SK-N-SH (cell line): ENCODE measurements at regions not wholly inside any gene's neighbourhood (a gene's known extent, or its start where the extent isn't known, plus 50 kb on each side); places are given as distances from the start of the nearest gene placed in this dataset.

ENCODE experiments used
- CTCF ChIA-PET: fragments of 300-600, 350-600 bp; formaldehyde crosslinking; extraction: SDS; loops from one replicate; lab custom pipeline; 2021; lab: Yijun Ruan, JAX
- POLR2A ChIA-PET: fragments of 350-600 bp; sonication (Branson Sonifier 250); formaldehyde crosslinking; extraction: SDS; loops from one replicate; lab custom pipeline; 2020; ENCODE audit warnings: antibody characterized with exemption, inconsistent platforms; lab: Yijun Ruan, JAX
- DNase-seq: peaks from one replicate; pipeline ENCODE4 v3.0.0; 2012
- H2AFZ ChIP-seq: fragments of 200-600 bp; sonication (generic); 2 replicates; pipeline ENCODE4 v1.8.1; 2016; ENCODE audit warnings: antibody characterized with exemption, mild to moderate bottlenecking, low read depth
- H3F3A ChIP-seq: fragments of 200-600 bp; sonication (generic); replicated peaks from 2 replicates; pipeline ENCODE3; 2016; ENCODE audit warnings: antibody characterized with exemption, mild to moderate bottlenecking; ENCODE audit not compliant: insufficient read depth
- H3K27ac ChIP-seq, 2 experiments: fragments of 200-500 bp in 1 of 2; fragments of 200-600 bp in 1 of 2; sonication (Bioruptor generic) in 1 of 2; sonication (generic), shearing (Covaris generic) in 1 of 2; 2 replicates each; pipeline versions ENCODE4 v1.5.1 to v1.6.1; 2014 to 2016; ENCODE audit warnings: low read depth in 2 of 2, inconsistent platforms in 1 of 2, low read length in 1 of 2, mild to moderate bottlenecking in 1 of 2, mixed read lengths in 1 of 2
- H3K27me3 ChIP-seq: fragments of 200-600 bp; sonication (generic), shearing (Covaris generic); 2 replicates; pipeline ENCODE4 v1.6.1; 2016; ENCODE audit warnings: mixed run types; ENCODE audit not compliant: insufficient read depth
- H3K36me3 ChIP-seq, 2 experiments: fragments of 200-500 bp in 1 of 2; fragments of 200-600 bp in 1 of 2; sonication (Bioruptor generic) in 1 of 2; sonication (generic) in 1 of 2; replicated peaks in 1 of 2; 2 replicates each; pipeline versions ENCODE3 to v1.5.1; 2014 to 2016; ENCODE audit warnings: low read length in 1 of 2, mild to moderate bottlenecking in 1 of 2; ENCODE audit not compliant: insufficient read depth in 2 of 2, control insufficient read depth in 1 of 2
- H3K4me1 ChIP-seq, 2 experiments: fragments of 200-500 bp in 1 of 2; fragments of 200-600 bp in 1 of 2; sonication (Bioruptor generic) in 1 of 2; sonication (generic), shearing (Covaris generic) in 1 of 2; 2 replicates each; pipeline versions ENCODE4 v1.5.1 to v1.6.1; 2014 to 2016; ENCODE audit warnings: low read depth in 1 of 2, low read length in 1 of 2, mixed run types in 1 of 2; ENCODE audit not compliant: insufficient read depth in 2 of 2, control insufficient read depth in 1 of 2
- H3K4me2 ChIP-seq: fragments of 200-600 bp; sonication (generic), shearing (Covaris generic); 2 replicates; pipeline ENCODE4 v1.6.1; 2017; ENCODE audit warnings: mixed run types
- H3K4me3 ChIP-seq, 2 experiments: fragments of 200-500 bp in 1 of 2; fragments of 200-600 bp in 1 of 2; sonication (Bioruptor generic) in 1 of 2; sonication (generic), shearing (Covaris generic) in 1 of 2; 2 replicates each; pipeline versions ENCODE4 v1.5.1 to v1.8.1; 2014 to 2016; ENCODE audit warnings: low read depth in 2 of 2, inconsistent platforms in 1 of 2, low read length in 1 of 2, mild to moderate bottlenecking in 1 of 2, mixed read lengths in 1 of 2, moderate library complexity in 1 of 2
- H3K79me2 ChIP-seq: fragments of 200-600 bp; sonication (generic); 2 replicates; pipeline ENCODE4 v1.8.1; 2017; ENCODE audit warnings: mild to moderate bottlenecking; ENCODE audit not compliant: insufficient read depth
- H3K9ac ChIP-seq: fragments of 200-600 bp; sonication (generic); 2 replicates; pipeline ENCODE4 v1.6.1; 2017; ENCODE audit warnings: mixed run types
- H3K9me2 ChIP-seq: fragments of 200-600 bp; sonication (generic); 2 replicates; pipeline ENCODE4 v1.6.1; 2017; ENCODE audit warnings: mixed run types
- H3K9me3 ChIP-seq: fragments of 200-600 bp; sonication (generic); 2 replicates; pipeline ENCODE4 v1.6.1; 2017; ENCODE audit warnings: mixed run types, mild to moderate bottlenecking, moderate library complexity
- H4K20me1 ChIP-seq: fragments of 200-600 bp; sonication (generic); 2 replicates; pipeline ENCODE4 v1.6.1; 2017; ENCODE audit warnings: mild to moderate bottlenecking, mixed run types; ENCODE audit not compliant: insufficient read depth
- CHD2 ChIP-seq: fragments of 150-350 bp; IDR thresholded peaks from 2 replicates; pipeline ENCODE4 v1.6.1; 2018; ENCODE audit warnings: low read length; ENCODE audit not compliant: partially characterized antibody
- ELF1 ChIP-seq: IDR thresholded peaks from 2 replicates; pipeline ENCODE4 v1.4.0; 2012
- GABPA ChIP-seq: IDR thresholded peaks from 2 replicates; pipeline ENCODE4 v1.4.0; 2012; ENCODE audit warnings: low read depth, mild to moderate bottlenecking
- JUND ChIP-seq: IDR thresholded peaks from 2 replicates; pipeline ENCODE4 v1.4.0; 2012
- NFIC ChIP-seq: IDR thresholded peaks from 2 replicates; pipeline ENCODE4 v1.4.0; 2012; ENCODE audit warnings: borderline replicate concordance
- RCOR1 ChIP-seq: fragments of 150-350 bp; IDR thresholded peaks from 2 replicates; pipeline ENCODE4 v1.6.1; 2017; ENCODE audit warnings: antibody characterized with exemption, low read length
- RFX5 ChIP-seq: IDR thresholded peaks from 2 replicates; pipeline ENCODE4 v1.6.1; 2012; ENCODE audit warnings: mild to moderate bottlenecking, improper control_type of control experiment, low read length
- TEAD4 ChIP-seq: IDR thresholded peaks from 2 replicates; pipeline ENCODE4 v1.4.0; 2012; ENCODE audit warnings: mild to moderate bottlenecking, borderline replicate concordance; ENCODE audit not compliant: insufficient read depth
- YY1 ChIP-seq: IDR thresholded peaks from 2 replicates; pipeline ENCODE4 v1.4.0; 2012; ENCODE audit warnings: low read depth, mild to moderate bottlenecking
- WGBS: methylation state at CpG from one replicate; pipeline ENCODE4 v1.1.6; 2017; ENCODE audit warnings: low lambda C conversion rate; 5-methylcytosine and 5-hydroxymethylcytosine counted together
- TF ChIP-seq, protein P1 (sequence below): IDR thresholded peaks from 2 replicates; pipeline ENCODE4; 2012
- TF ChIP-seq, protein P2 (sequence below): IDR thresholded peaks from 2 replicates; pipeline ENCODE4 v1.4.0; 2012; ENCODE audit warnings: low read depth, borderline replicate concordance
- TF ChIP-seq, protein P3 (sequence below): IDR thresholded peaks from 2 replicates; pipeline ENCODE4 v1.6.1; 2012; ENCODE audit warnings: mild to moderate bottlenecking, low read depth, low read length, moderate library complexity
- TF ChIP-seq, protein P4 (sequence below): fragments of 150-350 bp; IDR thresholded peaks from 2 replicates; pipeline ENCODE4 v1.6.1; 2017; ENCODE audit warnings: antibody characterized with exemption, low read length, low read depth, borderline replicate concordance
- TF ChIP-seq, protein P5 (sequence below): fragments of 200-600 bp; sonication (generic); IDR thresholded peaks from 2 replicates; pipeline ENCODE4 v1.6.1; 2017; ENCODE audit warnings: antibody characterized with exemption, mild to moderate bottlenecking, moderate library complexity

DNA sequence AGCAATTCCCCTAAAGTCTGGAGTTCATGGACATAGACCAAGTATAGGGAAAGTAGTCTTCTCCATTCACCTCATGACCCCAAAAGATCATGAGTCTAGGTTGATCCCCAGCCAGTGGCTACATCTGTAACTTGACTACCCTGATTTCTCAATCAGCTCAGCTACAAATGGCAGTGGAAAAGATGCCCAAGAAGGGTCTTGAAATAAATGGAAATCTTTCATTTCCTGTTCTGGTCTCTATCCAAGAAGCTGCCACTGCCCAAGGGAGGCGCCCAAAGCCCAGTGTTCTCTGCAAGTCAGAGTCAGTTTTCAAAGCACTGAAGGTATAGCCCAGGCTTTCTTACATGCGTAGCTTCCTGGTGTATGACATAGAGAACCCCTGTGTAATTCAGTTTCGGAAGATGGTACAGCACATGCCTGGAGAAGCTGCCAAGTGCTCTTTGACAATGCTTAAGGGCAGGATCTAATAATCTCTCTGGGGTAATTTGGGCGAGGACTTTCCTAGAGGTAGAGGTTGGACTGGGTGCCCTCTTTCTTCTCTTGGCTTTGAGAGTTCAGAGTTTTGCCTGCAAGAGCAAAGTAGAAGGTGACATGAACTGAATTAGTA lies 101.1 kb downstream of the ADAMTS15 start:
- CTCF ChIA-PET = no interaction called here
- Histone ChIP-seq H3F3A (no peaks in the 10 kb centered on the region), H3K4me2 (no peak overlapping the region), H3K9me2 (no peaks in the 10 kb centered on the region), H3K27ac (no peak overlapping the region), H4K20me1 (no peaks in the 10 kb centered on the region), H3K4me1 (no peaks in the 10 kb centered on the region), H3K9me3 (no peaks in the 10 kb centered on the region), H2AFZ (no peak overlapping the region), H3K9ac (no peak overlapping the region), H3K79me2 (no peaks in the 10 kb centered on the region), H3K4me3 (no peak overlapping the region), H3K27me3 (no peaks in the 10 kb centered on the region), H3K36me3 (no peaks in the 10 kb centered on the region)
- POLR2A ChIA-PET = no interaction called here
- no peak for DNase-seq
- WGBS = 67% methylated on average over 4 of the region's 4 CpGs
- TF ChIP-seq TEAD4 = no peak

DNA sequence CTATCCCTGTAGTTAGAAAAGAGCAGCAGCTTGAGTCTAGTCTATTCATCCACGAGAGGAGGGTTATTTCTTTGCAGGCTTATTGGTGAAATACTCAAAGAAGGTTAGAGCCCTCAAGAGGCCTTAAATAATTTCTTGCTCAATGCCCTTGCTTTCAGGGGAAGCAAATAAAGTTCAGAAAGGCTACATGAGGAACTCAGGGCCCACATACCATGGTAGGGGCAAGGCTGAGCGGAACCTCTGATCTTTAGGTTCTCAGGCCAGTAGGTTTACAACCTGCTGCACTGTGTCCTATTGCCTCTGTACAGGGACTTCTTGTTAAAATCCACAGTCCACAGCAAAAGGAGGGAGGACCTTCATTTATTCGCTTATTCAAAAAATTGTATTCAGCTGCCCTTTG lies 101.7 kb downstream of the ADAMTS15 start:
- DNase-seq = no peak
- Histone ChIP-seq H3K9me2 (no peaks in the 10 kb centered on the region), H3K27me3 (no peaks in the 10 kb centered on the region), H3K36me3 (no peaks in the 10 kb centered on the region), H3K4me1 (no peaks in the 10 kb centered on the region), H3K27ac (no peak overlapping the region), H3K9me3 (no peaks in the 10 kb centered on the region), H3F3A (no peaks in the 10 kb centered on the region), H2AFZ (no peak overlapping the region), H3K79me2 (no peaks in the 10 kb centered on the region), H3K4me3 (no peak overlapping the region), H4K20me1 (no peaks in the 10 kb centered on the region), H3K4me2 (no peak overlapping the region), H3K9ac (no peak overlapping the region)
- TF ChIP-seq, protein P1, sequence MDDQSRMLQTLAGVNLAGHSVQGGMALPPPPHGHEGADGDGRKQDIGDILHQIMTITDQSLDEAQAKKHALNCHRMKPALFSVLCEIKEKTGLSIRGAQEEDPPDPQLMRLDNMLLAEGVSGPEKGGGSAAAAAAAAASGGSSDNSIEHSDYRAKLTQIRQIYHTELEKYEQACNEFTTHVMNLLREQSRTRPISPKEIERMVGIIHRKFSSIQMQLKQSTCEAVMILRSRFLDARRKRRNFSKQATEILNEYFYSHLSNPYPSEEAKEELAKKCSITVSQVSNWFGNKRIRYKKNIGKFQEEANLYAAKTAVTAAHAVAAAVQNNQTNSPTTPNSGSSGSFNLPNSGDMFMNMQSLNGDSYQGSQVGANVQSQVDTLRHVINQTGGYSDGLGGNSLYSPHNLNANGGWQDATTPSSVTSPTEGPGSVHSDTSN = no peak
- TF ChIP-seq, protein P2, sequence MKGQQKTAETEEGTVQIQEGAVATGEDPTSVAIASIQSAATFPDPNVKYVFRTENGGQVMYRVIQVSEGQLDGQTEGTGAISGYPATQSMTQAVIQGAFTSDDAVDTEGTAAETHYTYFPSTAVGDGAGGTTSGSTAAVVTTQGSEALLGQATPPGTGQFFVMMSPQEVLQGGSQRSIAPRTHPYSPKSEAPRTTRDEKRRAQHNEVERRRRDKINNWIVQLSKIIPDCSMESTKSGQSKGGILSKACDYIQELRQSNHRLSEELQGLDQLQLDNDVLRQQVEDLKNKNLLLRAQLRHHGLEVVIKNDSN = no peak
- TF ChIP-seq ELF1 (no peak), GABPA (no peak), JUND (no peak), YY1 (no peak), NFIC (no peak), RFX5 (no peak), RCOR1 (no peak), CHD2 (no peak)
- TF ChIP-seq, protein P3, sequence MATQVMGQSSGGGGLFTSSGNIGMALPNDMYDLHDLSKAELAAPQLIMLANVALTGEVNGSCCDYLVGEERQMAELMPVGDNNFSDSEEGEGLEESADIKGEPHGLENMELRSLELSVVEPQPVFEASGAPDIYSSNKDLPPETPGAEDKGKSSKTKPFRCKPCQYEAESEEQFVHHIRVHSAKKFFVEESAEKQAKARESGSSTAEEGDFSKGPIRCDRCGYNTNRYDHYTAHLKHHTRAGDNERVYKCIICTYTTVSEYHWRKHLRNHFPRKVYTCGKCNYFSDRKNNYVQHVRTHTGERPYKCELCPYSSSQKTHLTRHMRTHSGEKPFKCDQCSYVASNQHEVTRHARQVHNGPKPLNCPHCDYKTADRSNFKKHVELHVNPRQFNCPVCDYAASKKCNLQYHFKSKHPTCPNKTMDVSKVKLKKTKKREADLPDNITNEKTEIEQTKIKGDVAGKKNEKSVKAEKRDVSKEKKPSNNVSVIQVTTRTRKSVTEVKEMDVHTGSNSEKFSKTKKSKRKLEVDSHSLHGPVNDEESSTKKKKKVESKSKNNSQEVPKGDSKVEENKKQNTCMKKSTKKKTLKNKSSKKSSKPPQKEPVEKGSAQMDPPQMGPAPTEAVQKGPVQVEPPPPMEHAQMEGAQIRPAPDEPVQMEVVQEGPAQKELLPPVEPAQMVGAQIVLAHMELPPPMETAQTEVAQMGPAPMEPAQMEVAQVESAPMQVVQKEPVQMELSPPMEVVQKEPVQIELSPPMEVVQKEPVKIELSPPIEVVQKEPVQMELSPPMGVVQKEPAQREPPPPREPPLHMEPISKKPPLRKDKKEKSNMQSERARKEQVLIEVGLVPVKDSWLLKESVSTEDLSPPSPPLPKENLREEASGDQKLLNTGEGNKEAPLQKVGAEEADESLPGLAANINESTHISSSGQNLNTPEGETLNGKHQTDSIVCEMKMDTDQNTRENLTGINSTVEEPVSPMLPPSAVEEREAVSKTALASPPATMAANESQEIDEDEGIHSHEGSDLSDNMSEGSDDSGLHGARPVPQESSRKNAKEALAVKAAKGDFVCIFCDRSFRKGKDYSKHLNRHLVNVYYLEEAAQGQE = no peak
- TF ChIP-seq, protein P4, sequence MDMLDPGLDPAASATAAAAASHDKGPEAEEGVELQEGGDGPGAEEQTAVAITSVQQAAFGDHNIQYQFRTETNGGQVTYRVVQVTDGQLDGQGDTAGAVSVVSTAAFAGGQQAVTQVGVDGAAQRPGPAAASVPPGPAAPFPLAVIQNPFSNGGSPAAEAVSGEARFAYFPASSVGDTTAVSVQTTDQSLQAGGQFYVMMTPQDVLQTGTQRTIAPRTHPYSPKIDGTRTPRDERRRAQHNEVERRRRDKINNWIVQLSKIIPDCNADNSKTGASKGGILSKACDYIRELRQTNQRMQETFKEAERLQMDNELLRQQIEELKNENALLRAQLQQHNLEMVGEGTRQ = no peak
- TF ChIP-seq, protein P5, sequence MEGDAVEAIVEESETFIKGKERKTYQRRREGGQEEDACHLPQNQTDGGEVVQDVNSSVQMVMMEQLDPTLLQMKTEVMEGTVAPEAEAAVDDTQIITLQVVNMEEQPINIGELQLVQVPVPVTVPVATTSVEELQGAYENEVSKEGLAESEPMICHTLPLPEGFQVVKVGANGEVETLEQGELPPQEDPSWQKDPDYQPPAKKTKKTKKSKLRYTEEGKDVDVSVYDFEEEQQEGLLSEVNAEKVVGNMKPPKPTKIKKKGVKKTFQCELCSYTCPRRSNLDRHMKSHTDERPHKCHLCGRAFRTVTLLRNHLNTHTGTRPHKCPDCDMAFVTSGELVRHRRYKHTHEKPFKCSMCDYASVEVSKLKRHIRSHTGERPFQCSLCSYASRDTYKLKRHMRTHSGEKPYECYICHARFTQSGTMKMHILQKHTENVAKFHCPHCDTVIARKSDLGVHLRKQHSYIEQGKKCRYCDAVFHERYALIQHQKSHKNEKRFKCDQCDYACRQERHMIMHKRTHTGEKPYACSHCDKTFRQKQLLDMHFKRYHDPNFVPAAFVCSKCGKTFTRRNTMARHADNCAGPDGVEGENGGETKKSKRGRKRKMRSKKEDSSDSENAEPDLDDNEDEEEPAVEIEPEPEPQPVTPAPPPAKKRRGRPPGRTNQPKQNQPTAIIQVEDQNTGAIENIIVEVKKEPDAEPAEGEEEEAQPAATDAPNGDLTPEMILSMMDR = no peak
- ChIA-PET CTCF (no interaction called here), POLR2A (no interaction called here)
- 83% methylated on average over 3 of the region's 3 CpGs for WGBS
